ENCODE measurements at regions not wholly inside any gene's neighbourhood (a gene's known extent, or its start where the extent isn't known, plus 50 kb on each side); places are given as distances from the start of the nearest gene placed in this dataset.

GRCh38 chr14:27739657-27740156 is 1026.9 kb upstream of the FOXG1 start:
- TF ChIP-seq TCF12 (IDR thresholded peaks at IDR 0.05; ENCODE audit: low read depth) (no peak), RAD21 (IDR thresholded peaks at IDR 0.05; ENCODE audit: low read depth) (no peak), TAF1 (IDR thresholded peaks at IDR 0.05; ENCODE audit: low read depth) (no peak), REST (IDR thresholded peaks at IDR 0.05; ENCODE audit: low read depth) (no peak), CEBPB (IDR thresholded peaks at IDR 0.05) (no peak)
